PC-9 (cell line): ENCODE measurements at regions not wholly inside any gene's neighbourhood (a gene's known extent, or its start where the extent isn't known, plus 50 kb on each side); places are given as distances from the start of the nearest gene placed in this dataset.

Experiments used
- BruUV-seq: library from RNA; stranded (reverse); fragments of 400-500 nt; replicated peaks from 2 replicates; lab custom pipeline; 2021; lab: Mats Ljungman, UMichigan
- CTCF ChIA-PET: fragments of 300-600 bp; sonication (Branson Sonifier 250); formaldehyde crosslinking; loops from one replicate; lab custom pipeline; 2022; ENCODE audit warnings: antibody characterized with exemption; lab: Charles Lee
- POLR2A ChIA-PET: fragments of 300-600 bp; sonication (Branson Sonifier 250); formaldehyde crosslinking; loops from one replicate; lab custom pipeline; 2022; ENCODE audit warnings: antibody characterized with exemption; ENCODE audit not compliant: unreplicated experiment; lab: Charles Lee
- DNase-seq, 2 experiments: peaks; one replicate each; pipeline versions ENCODE4 v3.0.0 to v3.0.0-alpha.2; 2015 to 2022; ENCODE audit warnings: mixed read lengths in 1 of 2
- H2AFZ ChIP-seq: fragments of 200-600 bp; sonication (generic); 2 replicates; pipeline ENCODE4 v1.8.1; 2017; ENCODE audit warnings: antibody characterized with exemption
- H3F3A ChIP-seq: fragments of 200-600 bp; sonication (generic); 2 replicates; pipeline ENCODE4 v1.8.1; 2017; ENCODE audit warnings: antibody characterized with exemption, mild to moderate bottlenecking, low read depth; ENCODE audit not compliant: insufficient read depth
- H3K27ac ChIP-seq: fragments of 200-600 bp; sonication (generic); 2 replicates; pipeline ENCODE4 v1.6.1; 2016; ENCODE audit warnings: mixed run types
- H3K27me3 ChIP-seq: fragments of 200-600 bp; sonication (generic); 2 replicates; pipeline ENCODE4 v1.6.1; 2016; ENCODE audit warnings: low read depth, mixed run types; ENCODE audit not compliant: insufficient read depth
- H3K36me3 ChIP-seq: fragments of 200-600 bp; sonication (generic); 2 replicates; pipeline ENCODE4 v1.6.1; 2016; ENCODE audit warnings: low read depth, mixed run types
- H3K4me1 ChIP-seq: fragments of 200-600 bp; sonication (generic); replicated peaks from 2 replicates; pipeline ENCODE4 v1.6.1; 2016; ENCODE audit warnings: mixed run types; ENCODE audit not compliant: insufficient read depth
- H3K4me2 ChIP-seq: fragments of 200-600 bp; sonication (generic); 2 replicates; pipeline ENCODE4 v1.6.1; 2017; ENCODE audit warnings: mixed run types
- H3K4me3 ChIP-seq: fragments of 200-600 bp; sonication (generic); 2 replicates; pipeline ENCODE4 v1.6.1; 2016; ENCODE audit warnings: mixed run types
- H3K79me2 ChIP-seq: fragments of 200-600 bp; sonication (generic); 2 replicates; pipeline ENCODE4 v1.6.1; 2017; ENCODE audit warnings: low read depth, mixed run types
- H3K9me2 ChIP-seq: fragments of 200-600 bp; sonication (generic); 2 replicates; pipeline ENCODE4 v1.8.1; 2017; ENCODE audit warnings: mild to moderate bottlenecking; ENCODE audit not compliant: insufficient read depth
- H3K9me3 ChIP-seq: fragments of 200-600 bp; sonication (generic); 2 replicates; pipeline ENCODE4 v1.8.1; 2016; ENCODE audit warnings: low read depth; ENCODE audit not compliant: insufficient read depth
- H4K20me1 ChIP-seq: fragments of 200-600 bp; sonication (generic); 2 replicates; pipeline ENCODE4 v1.8.1; 2017; ENCODE audit not compliant: insufficient read depth
- CTCF ChIP-seq: fragments of 200-600 bp; sonication (generic); conservative IDR thresholded peaks from 2 replicates; pipeline ENCODE4 v1.6.1; 2017; ENCODE audit warnings: mixed run types, antibody characterized with exemption, mild to moderate bottlenecking, moderate library complexity
- EZH2 ChIP-seq: fragments of 200-600 bp; sonication (generic); IDR thresholded peaks from 2 replicates; pipeline ENCODE4 v1.8.0; 2017; ENCODE audit warnings: antibody characterized with exemption, low read depth
- intact Hi-C: fragments of 100-400 bp; cut with micrococcal nuclease; formaldehyde crosslinking; loops from one replicate; pipeline ENCODE4 v1.10.0; 2022; ENCODE audit not compliant: unreplicated experiment

GRCh38 chr11:29627541-29627940 lies 389.3 kb downstream of the KCNA4 start:
- no TSS peak for BruUV-seq
- no peaks in the 10 kb centered on the region for H3K27me3 ChIP-seq
- ChIA-PET CTCF (no interaction called here), POLR2A (no interaction called here)
- H3K4me2 ChIP-seq, result no peak overlapping the region
- intact Hi-C loops, result no loop called here
- no peaks in the 10 kb centered on the region for H3K4me1 ChIP-seq
- no peaks in the 10 kb centered on the region for H3K9me3 ChIP-seq
- no peaks in the 10 kb centered on the region for H4K20me1 ChIP-seq
- TF ChIP-seq EZH2 (no peak), CTCF (no peak)
- H3F3A ChIP-seq, result no peaks in the 10 kb centered on the region
- no peaks in the 10 kb centered on the region for H3K9me2 ChIP-seq
- no peak for DNase-seq
- H2AFZ ChIP-seq, result no peak overlapping the region
- H3K27ac ChIP-seq, result no peak overlapping the region
- no peaks in the 10 kb centered on the region for H3K79me2 ChIP-seq
- no peaks in the 10 kb centered on the region for H3K36me3 ChIP-seq
- H3K4me3 ChIP-seq, result no peak overlapping the region

DNA sequence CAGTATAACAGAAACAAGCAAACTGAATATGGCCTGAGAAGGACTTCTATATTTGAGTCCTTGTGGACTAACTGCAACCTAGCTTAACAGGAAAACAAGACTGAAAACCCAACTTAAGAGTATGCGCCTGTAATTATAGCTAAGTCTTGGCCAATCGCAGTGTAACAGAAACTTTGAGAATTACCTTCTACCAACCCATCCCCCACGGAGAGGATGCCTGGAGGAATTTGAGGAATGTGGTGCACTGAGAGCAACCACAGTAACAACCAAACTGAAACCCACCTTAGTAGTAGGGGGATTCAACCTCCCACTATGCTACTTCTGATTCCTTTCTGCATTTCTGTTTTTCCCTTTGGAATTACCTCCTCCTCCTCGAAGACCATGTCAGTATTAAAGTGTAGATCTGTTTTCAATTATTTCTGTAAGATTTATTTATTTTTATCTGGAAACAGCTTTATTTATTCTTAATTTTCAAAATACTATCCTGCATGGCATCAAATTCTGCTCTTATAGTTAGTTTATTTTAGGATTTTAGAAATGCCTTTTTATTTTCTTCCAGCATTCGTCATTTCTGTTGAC lies 393.6 kb downstream of the KCNA4 start:
- Histone ChIP-seq H3K27ac (no peak overlapping the region), H3F3A (no peaks in the 10 kb centered on the region), H3K79me2 (no peaks in the 10 kb centered on the region), H3K36me3 (no peaks in the 10 kb centered on the region), H3K4me2 (no peak overlapping the region), H3K9me2 (no peaks in the 10 kb centered on the region), H3K9me3 (no peaks in the 10 kb centered on the region), H3K27me3 (no peaks in the 10 kb centered on the region), H2AFZ (no peak overlapping the region), H4K20me1 (no peaks in the 10 kb centered on the region), H3K4me3 (no peak overlapping the region), H3K4me1 (no peaks in the 10 kb centered on the region)
- CTCF ChIA-PET, result no interaction called here
- intact Hi-C loops, result no loop called here
- BruUV-seq, result no TSS peak
- POLR2A ChIA-PET, result no interaction called here
- TF ChIP-seq CTCF (no peak), EZH2 (no peak)
- DNase-seq, result no peak

- H3K4me1 ChIP-seq, result no peaks in the 10 kb centered on the region
- DNase-seq, result no peak
- no peaks in the 10 kb centered on the region for H3F3A ChIP-seq
- no TSS peak for BruUV-seq
- H2AFZ ChIP-seq, result no peak overlapping the region
- H3K9me3 ChIP-seq, result no peaks in the 10 kb centered on the region
- intact Hi-C loops, result no loop called here
- no peaks in the 10 kb centered on the region for H4K20me1 ChIP-seq
- CTCF ChIA-PET, result no interaction called here
- no peaks in the 10 kb centered on the region for H3K79me2 ChIP-seq
- POLR2A ChIA-PET, result no interaction called here
- H3K4me3 ChIP-seq, result no peak overlapping the region
- TF ChIP-seq EZH2 (no peak), CTCF (no peak)
- H3K27ac ChIP-seq, result no peak overlapping the region
- H3K9me2 ChIP-seq, result no peaks in the 10 kb centered on the region; the same call in 1 of the 2 replicates
- no peaks in the 10 kb centered on the region for H3K36me3 ChIP-seq
- no peak overlapping the region for H3K4me2 ChIP-seq
- no peaks in the 10 kb centered on the region for H3K27me3 ChIP-seq
Observed at GRCh38 chr11:29616611-29617010, 400.2 kb downstream of the KCNA4 start.
